ENCODE measurements at regions not wholly inside any gene's neighbourhood (a gene's known extent, or its start where the extent isn't known, plus 50 kb on each side); places are given as distances from the start of the nearest gene placed in this dataset.

GRCh38 chr13:105329359-105329758 lies 1206.1 kb downstream of the EFNB2 start:
- no peak for DNase-seq
- intact Hi-C loops (cut with DNase I) = no loop called here

- intact Hi-C loops (cut with DNase I) = no loop called here
These were observed 1207.2 kb downstream of the EFNB2 start for GRCh38 chr13:105328212-105328611.

GRCh38 chr13:105327581-105328126 lies 1207.8 kb downstream of the EFNB2 start:
- DNase-seq = no peak
- intact Hi-C loops (cut with DNase I) = no loop called here

More at GRCh38 chr13:105328212-105328611, 1207.2 kb downstream of the EFNB2 start:
- no peak for DNase-seq

GRCh38 chr13:105319875-105320274 lies 1215.6 kb downstream of the EFNB2 start:
- DNase-seq = no peak
- intact Hi-C loops (cut with DNase I) = no loop called here

GRCh38 chr13:105316731-105317130 lies 1218.7 kb downstream of the EFNB2 start:
- intact Hi-C loops (cut with DNase I) = no loop called here

GRCh38 chr13:105312906-105313305 lies 1222.6 kb downstream of the EFNB2 start:
- intact Hi-C loops (cut with DNase I) = no loop called here
- no peak for DNase-seq

More at GRCh38 chr13:105316731-105317130, 1218.7 kb downstream of the EFNB2 start:
- no peak for DNase-seq

GRCh38 chr13:105311094-105311493 lies 1224.4 kb downstream of the EFNB2 start:
- no peak for DNase-seq
- intact Hi-C loops (cut with DNase I) = no loop called here

GRCh38 chr13:105307776-105308175 lies 1227.7 kb downstream of the EFNB2 start:
- no peak for DNase-seq
- intact Hi-C loops (cut with DNase I) = no loop called here

GRCh38 chr13:105297839-105298238 lies 1237.6 kb downstream of the EFNB2 start:
- DNase-seq = no peak
- intact Hi-C loops (cut with DNase I) = no loop called here

- no peak for DNase-seq
- intact Hi-C loops (cut with DNase I) = no loop called here
These were observed 1243.5 kb downstream of the EFNB2 start for GRCh38 chr13:105291987-105292386.

GRCh38 chr13:105290596-105290995 lies 1244.9 kb downstream of the EFNB2 start:
- DNase-seq = no peak
- intact Hi-C loops (cut with DNase I) = no loop called here

GRCh38 chr13:105285526-105285925 lies 1249.9 kb downstream of the EFNB2 start:
- intact Hi-C loops (cut with DNase I) = no loop called here

GRCh38 chr13:105282406-105283285 lies 1252.8 kb downstream of the EFNB2 start:
- intact Hi-C loops (cut with DNase I) = no loop called here
- no peak for DNase-seq

More at GRCh38 chr13:105285526-105285925, 1249.9 kb downstream of the EFNB2 start:
- DNase-seq = no peak

GRCh38 chr13:105278943-105279381 lies 1256.5 kb downstream of the EFNB2 start:
- DNase-seq = no peak
- intact Hi-C loops (cut with DNase I) = no loop called here

- intact Hi-C loops (cut with DNase I) = no loop called here
- DNase-seq = no peak
These were observed 1258.9 kb downstream of the EFNB2 start for GRCh38 chr13:105276571-105276970.

GRCh38 chr13:105273665-105274222 lies 1261.7 kb downstream of the EFNB2 start:
- DNase-seq = peak in 1 of 10 donors; percentile 74
- intact Hi-C loops (cut with DNase I) = no loop called here

GRCh38 chr13:105272660-105273631 lies 1262.5 kb downstream of the EFNB2 start:
- intact Hi-C loops (cut with DNase I) = no loop called here
- DNase-seq = peak in 2 of 10 donors; percentile 65 to 67

- intact Hi-C loops (cut with DNase I) = no loop called here
- DNase-seq = no peak
These were observed 1268.8 kb downstream of the EFNB2 start for GRCh38 chr13:105266615-105267014.

GRCh38 chr13:105262579-105262978 lies 1272.9 kb downstream of the EFNB2 start:
- DNase-seq = no peak
- intact Hi-C loops (cut with DNase I) = no loop called here

- intact Hi-C loops (cut with DNase I) = no loop called here
- no peak for DNase-seq
These were observed 1276.0 kb downstream of the EFNB2 start for GRCh38 chr13:105259426-105259825.

All from posterior cingulate gyrus (tissue), 11 donors.